HG03571 (cell line): ENCODE measurements at regions not wholly inside any gene's neighbourhood (a gene's known extent, or its start where the extent isn't known, plus 50 kb on each side); places are given as distances from the start of the nearest gene placed in this dataset.
A peak's percentile ranks its signal among the peaks of the same experiment; 100 is the strongest.
"Not testable (repeated sequence)": the region's sequence is repeated elsewhere in the genome, so short reads cannot be mapped to it uniquely, and the experiment has no call there.

ENCODE experiments used
- ATAC-seq: cut with Tn5 transposase; IDR thresholded peaks from one replicate; pipeline ENCODE4 v1.9.1; 2021; ENCODE audit not compliant: unreplicated experiment

- no peak for ATAC-seq
Measured at GRCh38 chr6:146931214-146931613, 273.0 kb upstream of the STXBP5 start.

GRCh38 chr6:146937316-146937715 lies 266.9 kb upstream of the STXBP5 start:
- ATAC-seq, result no peak

GRCh38 chr6:146938266-146938665 lies 266.0 kb upstream of the STXBP5 start:
- no peak for ATAC-seq

DNA sequence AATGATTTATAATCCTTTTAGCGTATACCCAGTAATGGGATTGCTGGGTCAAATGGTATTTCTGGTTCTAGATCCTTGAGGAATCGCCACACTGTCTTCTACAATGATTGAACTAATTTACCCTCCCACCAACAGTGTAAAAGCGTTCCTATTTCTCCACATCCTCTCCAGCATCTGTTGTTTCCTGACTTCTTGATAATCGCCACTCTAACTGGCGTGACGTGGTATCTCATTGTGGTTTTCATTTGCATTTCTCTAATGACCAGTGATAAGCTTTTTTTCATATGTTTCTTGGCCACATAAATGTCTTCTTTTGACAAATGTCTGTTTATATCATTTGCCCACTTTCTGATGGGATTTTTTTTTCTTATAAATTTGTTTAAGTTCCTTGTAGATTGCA lies 264.8 kb upstream of the STXBP5 start:
- not testable (repeated sequence) for ATAC-seq

DNA sequence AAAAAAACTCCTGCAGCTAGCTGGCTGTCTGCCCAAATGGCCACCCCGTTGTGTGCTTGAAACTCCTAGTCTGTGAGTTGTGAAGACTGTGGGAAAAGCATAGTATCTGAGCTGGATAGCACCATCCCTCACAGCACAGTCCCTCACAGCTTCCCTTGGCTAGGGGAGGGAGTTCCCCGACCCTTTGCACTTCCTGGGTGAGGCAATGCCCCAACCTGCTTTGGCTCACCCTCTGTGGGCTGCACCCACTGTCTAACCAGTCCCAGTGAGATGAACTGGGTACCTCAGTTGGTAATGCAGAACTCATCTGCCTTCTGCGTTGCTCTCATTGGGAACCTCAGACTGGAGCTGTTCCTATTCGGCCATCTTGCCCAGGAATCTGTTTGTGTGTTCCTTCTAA lies 260.6 kb upstream of the STXBP5 start:
- ATAC-seq, result no peak

- no peak for ATAC-seq
Measured at GRCh38 chr6:146944077-146944476, 260.1 kb upstream of the STXBP5 start.

- ATAC-seq, result no peak
Measured at GRCh38 chr6:146944809-146945208, 259.4 kb upstream of the STXBP5 start.

DNA sequence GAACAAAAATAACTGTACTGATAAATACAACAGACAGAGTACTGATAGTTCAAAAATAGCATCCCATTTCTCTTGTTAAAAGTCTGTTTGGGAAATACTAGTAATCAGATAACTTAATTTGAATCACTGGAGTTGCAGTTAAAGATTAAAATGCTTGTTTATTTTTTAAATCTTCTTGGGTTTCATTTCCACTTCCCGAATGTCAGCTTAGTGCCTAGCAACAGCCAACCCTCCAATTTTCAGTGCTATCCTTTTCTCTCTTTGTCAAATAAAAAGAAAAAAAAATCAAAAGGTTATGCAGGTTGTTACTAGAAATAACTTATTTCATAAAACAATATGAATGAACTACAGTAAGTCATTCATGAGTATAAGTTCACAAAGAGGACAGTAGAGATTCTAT lies 257.7 kb upstream of the STXBP5 start:
- peak; percentile 49 for ATAC-seq

GRCh38 chr6:146948790-146949342 lies 255.4 kb upstream of the STXBP5 start:
- ATAC-seq, result no peak

- no peak for ATAC-seq
Measured at GRCh38 chr6:146949425-146949824, 254.8 kb upstream of the STXBP5 start.

DNA sequence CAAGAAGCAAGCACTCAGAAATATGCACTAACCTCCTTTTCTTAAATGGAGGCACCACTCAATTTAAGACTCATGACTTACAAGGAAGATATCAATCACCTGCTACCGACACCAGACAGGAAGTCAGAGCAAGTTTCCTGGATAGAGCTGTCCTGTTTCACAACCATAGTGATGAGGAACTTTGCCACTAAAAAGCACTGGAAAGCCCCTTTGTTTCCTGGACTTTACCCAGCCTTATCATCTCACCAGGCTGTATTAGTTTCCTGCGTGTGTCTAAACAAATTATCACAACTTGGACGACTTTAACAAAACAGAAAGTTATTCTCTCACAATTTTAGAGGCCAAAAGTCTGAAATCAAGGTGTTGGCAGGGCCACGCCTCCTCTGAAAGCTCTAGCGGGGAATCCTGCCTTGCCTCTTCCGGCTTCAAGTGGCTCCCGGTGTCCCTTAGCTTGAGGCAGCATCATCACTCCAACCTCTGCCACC lies 253.8 kb upstream of the STXBP5 start:
- ATAC-seq, result no peak

DNA sequence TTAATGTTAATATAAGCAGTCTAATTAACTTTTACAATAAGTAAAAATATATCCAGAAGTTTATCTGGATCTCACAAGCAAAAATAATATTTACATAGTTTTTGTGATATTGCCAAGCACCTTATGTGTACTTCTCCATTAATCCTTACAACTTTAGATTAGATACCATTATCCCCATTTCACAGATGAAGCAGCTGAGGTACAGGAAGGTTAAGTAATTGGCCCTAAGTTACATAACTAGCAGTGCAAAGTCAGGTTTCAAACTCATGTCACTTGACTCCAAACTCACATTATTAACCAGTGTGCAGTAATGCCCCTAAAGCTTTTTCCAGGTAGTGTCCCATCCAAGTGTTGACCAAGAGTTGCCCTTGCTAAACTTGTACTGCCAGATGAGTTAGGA lies 248.6 kb upstream of the STXBP5 start:
- no peak for ATAC-seq

GRCh38 chr6:146957181-146958093 lies 246.8 kb upstream of the STXBP5 start:
- no peak for ATAC-seq

DNA sequence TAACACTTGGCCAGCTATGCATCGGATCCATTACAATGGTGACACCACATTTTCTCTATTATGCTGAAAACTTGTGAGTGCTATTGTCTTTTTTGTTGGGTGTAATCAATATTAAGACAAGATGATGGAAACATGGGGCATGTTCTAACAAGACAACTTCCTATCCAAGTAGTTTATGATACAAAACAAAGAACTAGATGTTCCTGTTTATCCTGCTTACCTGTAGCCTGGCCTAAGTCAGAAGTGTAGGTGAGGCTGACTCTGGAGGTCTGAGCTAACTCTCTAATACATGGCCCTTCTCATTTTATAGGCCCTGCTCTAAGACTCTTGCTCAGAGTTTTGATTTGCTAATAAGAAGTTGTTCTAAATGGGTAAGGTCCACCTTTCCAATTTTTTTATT lies 242.4 kb upstream of the STXBP5 start:
- ATAC-seq, result no peak

DNA sequence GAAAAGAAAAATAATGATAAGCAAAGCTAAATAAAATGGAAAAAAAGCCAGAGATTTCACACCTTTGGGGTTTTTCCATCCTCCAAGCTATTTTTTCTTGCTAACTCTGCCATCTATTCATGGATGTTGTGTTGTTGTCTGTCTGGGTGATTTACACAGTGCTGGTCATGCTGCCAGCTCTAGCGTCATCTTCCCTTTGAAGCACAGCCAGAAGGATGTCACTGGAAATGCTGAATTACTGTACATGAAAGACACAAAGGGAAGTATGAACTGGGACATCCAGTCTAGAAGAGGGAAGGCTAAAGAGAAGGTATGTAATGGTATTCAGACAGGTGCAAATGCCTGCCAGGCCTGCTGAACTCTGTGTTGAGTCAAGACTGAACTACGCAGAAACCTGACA lies 241.9 kb upstream of the STXBP5 start:
- ATAC-seq, result no peak

DNA sequence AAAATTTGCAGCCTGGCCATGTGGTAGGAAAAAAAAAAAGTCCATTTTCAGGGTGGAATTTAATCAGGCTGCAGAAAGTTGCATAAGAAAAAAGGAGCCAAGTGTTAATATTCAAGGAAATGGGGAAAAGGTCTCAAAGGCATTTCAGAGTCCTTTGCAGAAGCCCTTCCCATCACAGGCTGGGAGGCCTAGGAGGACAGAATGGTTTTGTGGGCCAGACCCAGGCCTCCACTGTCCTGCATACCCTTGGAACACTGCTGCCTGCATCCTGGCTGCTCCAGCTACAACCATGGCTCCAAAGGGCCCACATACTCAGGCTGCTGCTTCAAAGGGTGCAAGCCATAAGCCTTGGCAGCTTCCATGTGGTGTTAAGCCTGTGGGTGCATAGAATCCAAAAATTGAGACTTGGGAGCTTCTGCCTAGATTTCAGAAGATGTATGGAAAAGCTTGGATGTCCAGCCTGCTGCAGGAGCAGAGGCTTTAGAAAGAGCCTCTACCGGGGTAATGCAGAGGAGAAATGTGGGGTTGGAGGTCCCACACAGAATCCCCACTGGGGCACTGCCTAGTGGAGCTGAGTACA lies 239.0 kb upstream of the STXBP5 start:
- no peak for ATAC-seq

- no peak for ATAC-seq
Measured at GRCh38 chr6:146968041-146968760, 236.0 kb upstream of the STXBP5 start.

- ATAC-seq, result no peak
Measured at GRCh38 chr6:146972546-146972945, 231.7 kb upstream of the STXBP5 start.

DNA sequence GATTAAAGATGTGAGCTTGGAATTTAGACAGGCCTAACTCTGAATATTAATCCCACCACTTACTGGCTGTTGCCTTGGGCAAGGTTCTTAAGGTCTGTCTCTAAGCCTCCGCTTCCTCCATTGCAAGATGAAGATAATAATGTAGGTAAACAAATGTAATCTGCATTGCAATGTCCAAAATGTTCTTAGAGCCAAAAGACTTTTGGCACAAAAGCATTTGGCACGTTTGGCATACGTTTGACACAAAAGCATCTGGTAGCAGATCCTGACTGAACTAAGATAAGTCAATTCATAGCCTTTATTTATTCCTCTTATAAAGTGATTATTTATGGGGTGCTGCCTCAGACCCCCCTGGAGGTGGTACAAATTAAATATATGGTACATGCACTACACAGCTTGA lies 229.9 kb upstream of the STXBP5 start:
- ATAC-seq, result no peak

- ATAC-seq, result no peak
Measured at GRCh38 chr6:146975093-146975492, 229.1 kb upstream of the STXBP5 start.

DNA sequence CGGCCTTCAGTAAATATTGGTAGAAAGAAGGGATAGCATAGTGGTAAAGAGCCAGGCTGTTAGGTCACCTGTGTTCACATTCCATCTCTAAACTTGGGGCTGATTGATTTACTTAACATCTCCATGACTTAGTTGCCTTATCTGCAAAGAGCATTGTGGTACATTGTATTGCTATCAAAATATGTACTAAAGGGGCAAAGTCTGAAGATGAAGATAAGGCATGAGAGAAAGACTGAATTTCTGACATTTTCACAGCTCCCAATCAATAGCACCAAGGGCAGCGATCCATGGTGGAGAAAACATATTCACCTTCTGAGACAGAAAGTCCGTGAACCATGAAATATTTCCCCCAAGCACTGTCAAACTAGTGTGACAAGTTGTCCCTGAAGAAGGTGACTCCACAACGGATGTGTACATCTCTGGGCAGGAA lies 223.3 kb upstream of the STXBP5 start:
- no peak for ATAC-seq
